Midbrain (tissue), 1 donor: ENCODE measurements at regions not wholly inside any gene's neighbourhood (a gene's known extent, or its start where the extent isn't known, plus 50 kb on each side); places are given as distances from the start of the nearest gene placed in this dataset.
"Not testable (repeated sequence)": the region's sequence is repeated elsewhere in the genome, so short reads cannot be mapped to it uniquely, and the experiment has no call there.

ENCODE experiments used
- DNase-seq: peaks from one replicate; lab custom pipeline; 2025; lab: John Stamatoyannopoulos, UW

DNA sequence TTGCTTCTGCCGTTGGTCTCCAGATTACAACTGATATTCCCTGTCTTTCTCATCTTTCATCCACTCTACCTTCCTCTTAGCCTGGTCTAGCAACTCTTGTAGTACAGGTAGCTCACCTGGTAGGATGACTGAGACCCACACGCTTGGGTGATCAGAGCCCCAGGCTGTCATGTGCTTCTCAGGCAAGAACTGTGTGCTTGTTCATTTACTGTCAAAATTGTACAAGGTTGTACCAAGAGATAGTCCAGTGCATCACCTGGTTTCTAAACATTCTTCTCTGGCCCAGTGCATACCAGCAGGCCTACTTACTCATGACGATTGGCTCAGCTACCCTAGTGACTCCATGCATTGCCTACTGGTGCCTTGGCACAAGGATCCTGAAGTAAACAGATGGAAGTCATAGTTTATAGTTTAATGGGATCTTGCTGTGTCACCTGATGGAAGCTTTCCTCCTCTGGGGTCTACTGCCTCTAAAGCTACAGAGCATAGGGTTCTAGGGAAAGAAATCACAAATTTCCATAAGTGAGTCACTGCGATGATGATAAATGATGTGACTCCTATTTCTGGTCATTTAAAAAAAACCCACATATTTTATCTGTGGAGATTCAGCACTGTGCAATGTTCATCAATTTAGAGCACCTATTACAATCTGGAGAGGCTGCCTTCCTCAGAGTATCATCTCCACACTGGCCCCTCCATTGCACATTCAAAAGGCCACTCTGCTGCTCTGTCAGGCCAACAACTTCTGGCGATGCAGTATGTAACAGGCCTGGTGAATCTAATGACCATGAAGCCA, 481.8 kb upstream of the MEIS1 start:
- DNase-seq = no peak

DNA sequence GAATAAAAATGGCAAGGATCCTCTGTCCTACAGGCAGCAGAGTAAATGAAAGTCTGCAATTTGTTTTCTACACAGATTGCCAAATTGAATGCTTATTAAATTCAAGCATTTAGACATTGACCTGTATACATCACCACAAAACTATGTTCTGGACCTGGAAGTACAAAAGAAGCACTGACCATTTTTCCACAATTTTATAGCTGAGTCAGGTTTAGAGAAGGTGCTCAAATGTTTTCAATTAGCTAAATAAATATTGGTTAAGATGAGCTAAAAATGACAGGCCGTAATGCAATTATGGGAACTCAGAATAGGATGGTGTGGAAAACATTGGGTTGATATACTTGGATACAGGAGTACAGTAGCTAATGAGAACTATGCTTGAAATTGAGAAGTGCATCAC, 490.7 kb upstream of the MEIS1 start:
- no peak for DNase-seq

DNA sequence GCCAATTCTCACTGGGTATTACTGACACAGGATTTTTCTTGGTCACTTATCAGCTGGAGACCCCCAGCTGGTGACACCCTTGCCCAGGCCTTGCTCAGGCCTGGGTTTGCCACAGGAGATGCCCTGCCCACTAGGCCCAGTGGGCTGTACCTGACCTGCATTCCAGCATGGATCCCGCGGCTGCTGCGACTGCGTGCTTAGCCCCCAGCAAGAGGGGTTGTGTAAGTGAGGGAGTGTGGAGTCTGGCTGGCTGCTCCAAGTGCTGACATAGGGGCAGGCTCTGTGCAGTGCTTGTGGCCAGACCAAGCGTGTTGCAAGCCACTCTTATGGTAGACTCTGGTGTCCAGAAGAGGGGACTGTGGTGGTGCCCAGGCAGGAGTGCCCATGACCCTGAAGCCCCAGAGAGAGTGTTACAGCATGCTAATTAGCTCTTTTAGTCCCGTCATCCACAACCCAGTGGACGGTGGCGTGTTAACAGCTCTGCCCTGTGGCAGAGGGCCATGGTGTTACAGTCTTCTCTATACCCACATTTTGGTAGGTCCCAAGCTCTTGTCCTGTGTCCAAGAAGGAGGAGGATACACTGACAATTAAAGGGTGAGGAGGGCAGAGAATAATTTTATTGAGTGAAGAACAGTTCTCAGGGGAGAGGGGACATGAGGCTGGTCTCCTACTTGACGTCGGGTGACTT, 491.7 kb upstream of the MEIS1 start:
- DNase-seq = no peak

DNA sequence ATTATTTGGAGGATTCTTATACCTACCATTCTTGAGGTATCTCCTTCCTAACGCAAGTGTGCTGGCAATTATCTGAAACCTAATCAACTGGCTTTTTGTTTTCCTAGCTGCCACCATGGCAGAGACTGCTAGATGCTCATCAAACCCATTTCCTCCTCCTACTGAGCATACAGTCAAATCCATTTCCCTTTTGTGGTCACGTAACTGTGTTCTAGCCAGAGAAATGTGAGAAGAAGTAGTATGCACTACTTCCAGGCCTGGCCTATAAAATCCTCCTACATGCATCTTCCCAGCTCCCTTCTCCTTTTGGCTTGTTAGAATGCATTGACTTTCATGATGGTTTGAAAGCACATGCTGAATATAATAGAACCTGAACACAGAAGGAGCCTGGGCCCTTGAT, 494.1 kb upstream of the MEIS1 start:
- no peak for DNase-seq

DNA sequence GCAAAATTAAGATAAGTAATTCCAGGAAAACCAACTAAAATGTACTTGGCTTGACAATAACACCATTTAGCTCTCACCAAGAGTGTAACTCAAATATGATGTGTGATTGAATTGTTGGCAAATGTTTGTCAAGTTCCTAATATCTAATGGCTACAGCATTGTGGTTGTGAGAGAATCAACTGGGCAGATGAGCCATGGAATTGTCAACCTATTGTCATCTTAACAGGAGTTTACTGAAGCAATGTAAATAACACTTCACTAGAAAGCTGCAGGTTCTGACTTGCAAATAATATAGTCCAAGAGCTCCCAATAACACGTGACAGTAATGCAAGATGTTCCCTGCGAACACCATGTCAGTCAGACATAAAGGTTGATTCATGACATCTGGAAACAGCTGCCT, 495.2 kb upstream of the MEIS1 start:
- no peak for DNase-seq

DNA sequence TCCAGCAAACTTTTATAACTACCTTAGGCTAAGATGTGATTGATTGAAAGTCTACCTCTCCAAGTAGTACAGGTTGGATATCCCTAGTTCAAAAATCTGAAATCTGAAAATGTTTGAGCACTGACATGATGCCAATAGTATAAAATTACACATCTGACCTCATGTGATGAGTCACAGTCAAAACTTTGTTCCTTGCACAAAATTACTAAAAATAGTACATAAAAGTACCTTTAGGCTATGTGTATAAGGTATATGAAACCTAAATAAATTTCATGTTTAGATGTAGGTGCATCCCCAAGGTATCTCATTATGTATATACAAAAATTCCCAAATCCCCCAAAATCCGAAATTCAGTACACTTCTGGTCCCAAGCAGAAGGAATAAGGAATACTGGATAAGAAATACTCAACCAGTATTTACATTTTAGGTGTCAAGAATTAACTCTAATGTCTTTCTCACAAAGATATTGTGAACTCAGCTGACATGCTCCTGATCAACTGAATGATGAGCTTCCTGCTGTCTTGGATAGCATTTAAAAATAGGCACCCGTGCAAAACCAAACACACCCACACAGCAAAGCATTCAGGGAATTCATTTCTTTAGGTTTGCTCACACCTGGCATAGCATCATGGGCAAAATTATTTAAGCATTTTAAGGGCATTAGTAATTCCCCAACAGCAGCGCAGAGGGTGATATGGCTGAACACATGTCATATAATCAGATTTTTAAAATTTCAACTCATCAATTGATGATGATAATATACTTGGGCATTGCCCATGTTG, 497.4 kb upstream of the MEIS1 start:
- no peak for DNase-seq

DNA sequence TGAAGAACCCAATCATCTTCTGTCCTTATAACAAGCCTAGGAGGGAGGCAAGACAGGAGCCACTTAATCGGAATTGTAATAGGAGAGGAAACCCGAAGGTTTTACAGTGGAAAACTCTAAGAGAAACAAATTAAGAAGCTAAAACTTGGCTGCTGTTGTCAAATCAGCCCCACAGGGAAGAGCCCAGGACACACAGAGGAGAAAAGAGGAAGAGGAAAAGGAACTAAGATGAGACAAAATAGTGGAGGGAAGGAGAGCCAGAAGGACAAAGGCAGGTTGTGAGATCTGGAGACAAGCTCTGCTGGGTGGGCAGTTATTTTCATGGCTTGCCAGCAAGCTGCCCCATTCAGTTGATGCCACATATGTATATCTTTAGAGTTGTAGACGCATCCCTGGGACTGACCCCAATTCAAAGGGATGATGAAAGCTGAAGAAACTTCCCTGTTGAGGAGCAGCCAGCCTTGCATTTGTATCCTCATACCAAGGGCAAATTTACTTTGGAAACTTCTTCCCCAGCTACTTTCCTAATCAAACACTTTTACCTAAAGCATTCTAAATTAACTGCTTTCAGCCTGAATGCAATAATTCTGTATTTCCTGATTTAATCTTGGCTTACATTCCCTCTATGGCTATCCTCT, 499.8 kb upstream of the MEIS1 start:
- DNase-seq = no peak

DNA sequence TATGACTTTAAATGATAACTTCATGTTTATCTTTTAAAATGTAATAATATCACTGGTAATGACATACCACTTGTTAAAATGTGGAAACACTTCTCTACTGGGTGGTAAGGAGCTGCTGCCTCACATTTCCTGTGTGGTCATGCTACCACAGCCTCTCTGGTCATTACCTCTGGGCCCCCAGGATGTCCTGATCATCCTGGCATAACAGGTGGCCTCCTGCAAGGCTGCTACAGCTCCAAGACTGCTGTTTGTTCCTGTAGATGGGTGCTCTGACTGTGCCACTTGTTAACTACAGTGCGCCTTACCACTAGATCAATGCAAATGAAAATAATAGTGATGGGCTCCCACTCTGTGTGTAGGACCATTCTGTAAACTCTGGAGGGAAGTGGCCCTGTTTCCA, 500.2 kb upstream of the SPRED2 start:
- DNase-seq = no peak

DNA sequence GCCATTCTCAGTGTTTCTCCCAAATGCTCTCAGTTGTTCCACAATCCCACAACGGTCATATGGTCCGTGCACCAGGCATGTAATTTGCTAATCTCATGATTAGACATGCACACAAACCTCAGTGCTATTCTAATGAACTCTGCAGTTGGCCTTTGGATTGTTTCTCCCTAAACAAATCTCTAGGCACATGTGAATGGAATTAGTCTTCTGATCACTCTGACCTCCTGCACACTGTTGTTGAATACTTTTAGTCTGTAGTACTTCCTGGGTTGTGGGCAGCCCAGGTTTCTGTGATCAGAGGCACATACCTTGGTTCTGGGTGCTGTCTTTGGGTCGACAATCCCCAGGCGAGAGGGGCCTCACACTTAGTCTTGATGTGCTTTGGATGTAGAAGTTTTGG, 498.7 kb upstream of the SPRED2 start:
- no peak for DNase-seq

DNA sequence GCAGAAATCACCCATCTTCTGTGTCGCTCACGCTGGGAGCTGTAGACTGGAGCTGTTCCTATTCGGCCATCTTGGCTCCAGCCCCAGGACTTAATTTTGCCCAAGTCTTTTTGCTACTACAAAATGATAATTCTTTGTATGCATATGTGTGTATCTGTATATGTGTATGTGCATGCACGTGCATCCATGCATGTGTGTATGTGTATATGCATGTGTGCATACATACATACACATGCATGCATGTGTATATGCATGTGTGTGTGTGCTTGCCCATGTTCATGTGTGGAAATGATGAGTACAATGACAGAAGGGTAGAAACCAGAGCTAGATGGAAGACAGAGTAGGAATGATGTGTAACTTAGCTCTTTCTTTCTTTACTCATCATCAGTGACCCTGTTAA, 497.9 kb upstream of the SPRED2 start:
- no peak for DNase-seq

DNA sequence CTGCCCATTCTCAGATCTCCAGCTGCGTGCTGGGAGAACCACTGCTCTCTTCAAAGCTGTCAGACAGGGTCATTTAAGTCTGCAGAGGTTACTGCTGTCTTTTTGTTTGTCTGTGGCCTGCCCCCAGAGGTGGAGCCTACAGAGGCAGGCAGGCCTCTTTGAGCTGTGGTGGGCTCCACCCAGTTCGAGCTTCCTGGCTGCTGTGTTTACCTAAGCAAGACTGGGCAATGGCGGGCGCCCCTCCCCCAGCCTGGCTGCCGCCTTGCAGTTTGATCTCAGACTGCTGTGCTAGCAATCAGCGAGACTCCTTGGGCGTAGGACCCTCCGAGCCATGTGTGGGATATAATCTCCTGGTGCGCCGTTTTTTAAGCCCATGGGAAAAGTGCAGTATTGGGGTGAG, 497.3 kb upstream of the SPRED2 start:
- DNase-seq = not testable (repeated sequence)

DNA sequence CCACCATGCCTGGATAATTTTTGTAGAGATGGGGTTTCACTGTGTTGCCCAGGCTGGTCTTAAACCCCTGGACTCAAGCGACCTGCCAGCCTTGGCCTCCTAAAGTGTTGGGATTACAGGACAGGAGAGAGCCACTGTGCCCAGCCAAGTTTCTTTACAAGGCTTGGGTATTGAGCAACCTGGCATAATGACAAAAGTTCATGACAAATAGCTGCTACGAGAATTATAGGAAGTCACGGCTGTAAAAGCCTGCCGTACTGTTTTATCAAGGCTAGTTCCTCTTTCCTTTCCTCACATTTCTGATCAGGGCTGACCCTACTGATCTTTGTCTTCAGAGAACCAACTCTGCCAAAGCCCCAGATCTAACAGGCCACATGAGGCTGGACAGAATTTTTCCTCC, 490.4 kb upstream of the SPRED2 start:
- no peak for DNase-seq

DNA sequence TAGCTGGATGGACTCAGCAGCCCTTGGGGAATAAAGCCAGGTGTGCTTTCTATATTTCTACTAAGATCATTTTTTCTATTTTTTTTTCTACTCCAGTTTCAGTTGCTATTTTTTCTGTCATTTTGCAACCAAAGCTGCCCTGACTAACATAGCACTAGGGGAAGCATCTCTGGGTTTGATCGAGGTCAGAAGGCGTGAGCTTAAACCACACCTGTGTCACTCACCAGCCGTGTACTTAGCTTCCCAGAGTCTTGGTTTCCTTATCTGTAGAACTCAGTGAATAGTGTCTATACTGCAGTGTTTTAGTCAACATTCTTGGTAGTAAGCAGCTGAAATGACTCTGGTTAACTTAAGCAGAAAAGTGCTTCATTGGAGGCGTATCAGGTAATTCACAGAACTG, 489.6 kb upstream of the SPRED2 start:
- no peak for DNase-seq

DNA sequence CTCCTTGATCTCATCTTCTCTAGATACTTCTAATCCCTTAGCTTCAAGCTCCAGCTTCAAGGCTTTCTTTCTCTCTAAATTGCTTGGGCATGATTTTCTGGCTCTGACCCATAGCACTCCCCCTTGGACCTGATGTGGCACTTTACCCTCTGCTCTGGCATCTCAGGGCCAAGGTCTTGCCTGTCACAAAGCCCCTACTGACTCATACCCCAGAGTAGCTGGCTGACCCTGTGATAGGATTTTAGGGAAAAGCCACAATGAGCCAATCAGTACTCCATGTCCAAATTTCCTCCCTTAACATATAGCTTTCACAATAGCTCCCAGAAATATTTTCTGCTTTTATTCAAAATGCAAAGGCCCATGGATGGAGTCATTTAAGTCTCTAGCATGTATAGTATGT, 488.7 kb upstream of the SPRED2 start:
- DNase-seq = no peak

DNA sequence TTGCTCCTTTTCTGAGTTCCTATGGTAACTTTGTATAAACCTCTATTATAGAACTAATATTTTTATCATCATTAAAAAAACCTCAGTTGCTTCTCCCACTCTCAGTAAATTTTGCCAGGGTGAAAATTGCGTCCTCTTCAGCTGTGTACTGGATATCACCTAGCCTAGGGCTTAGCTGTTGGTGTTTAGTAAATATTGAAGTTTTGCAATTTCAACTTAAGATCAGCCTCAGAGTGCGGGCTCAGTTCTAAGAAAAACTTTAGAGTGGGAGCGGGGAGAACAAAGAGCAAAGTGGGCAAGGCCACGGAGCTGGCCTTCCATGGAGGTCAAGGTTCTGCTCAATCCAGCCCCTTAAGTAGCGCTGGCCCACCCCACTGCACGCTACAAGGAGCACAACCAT, 488.3 kb upstream of the SPRED2 start:
- DNase-seq = no peak

DNA sequence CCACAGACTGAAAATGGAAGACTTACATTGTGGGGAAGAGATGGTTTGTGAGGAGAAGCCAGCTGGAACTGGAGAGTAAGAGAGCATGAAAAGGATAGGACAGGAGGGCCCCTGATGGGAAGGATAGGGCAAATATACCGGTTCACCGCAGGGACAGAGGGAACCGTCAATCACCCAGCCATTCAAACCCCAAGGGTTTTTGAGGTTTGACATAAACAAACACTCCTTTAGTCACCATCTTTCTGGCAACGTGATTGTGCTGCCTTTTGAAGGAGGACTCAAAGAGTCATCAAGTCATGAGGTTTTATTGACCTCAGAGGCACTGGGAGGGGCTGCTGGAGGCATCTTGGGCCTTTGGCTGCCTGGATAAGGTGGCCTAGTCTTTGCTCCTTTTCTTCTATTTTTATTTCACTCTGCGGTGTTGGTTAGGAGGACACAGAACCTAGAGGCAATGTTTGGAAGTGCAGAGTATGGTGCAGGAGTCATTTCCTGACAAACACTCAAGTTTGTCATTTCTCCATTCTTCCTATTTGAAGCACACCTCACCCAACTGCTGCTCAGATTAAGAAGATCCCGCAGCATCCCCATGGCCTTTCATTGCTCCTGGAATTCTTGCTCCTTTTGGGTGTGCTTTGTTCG, 487.3 kb upstream of the SPRED2 start:
- DNase-seq = no peak

DNA sequence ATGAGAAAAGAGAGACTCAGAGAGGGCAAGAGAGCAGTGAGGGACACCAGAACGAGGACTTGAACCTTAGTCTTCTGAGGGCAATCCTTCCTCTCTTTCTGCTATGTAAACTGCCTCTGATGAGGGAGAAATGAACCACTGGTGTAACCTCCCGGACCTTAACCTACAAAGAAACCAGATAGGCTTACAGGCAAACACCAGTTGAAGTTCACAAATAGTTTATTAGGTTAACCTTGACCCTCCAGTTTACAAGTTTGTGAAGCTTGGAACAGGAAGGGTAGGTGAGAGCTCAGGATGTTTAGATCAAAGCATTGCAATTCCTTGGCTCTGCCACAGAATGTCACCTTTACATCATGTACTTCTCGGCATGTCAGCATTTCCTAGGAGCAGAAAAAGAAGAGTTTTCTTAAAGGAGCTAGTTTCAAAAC, 486.4 kb upstream of the SPRED2 start:
- DNase-seq = no peak

DNA sequence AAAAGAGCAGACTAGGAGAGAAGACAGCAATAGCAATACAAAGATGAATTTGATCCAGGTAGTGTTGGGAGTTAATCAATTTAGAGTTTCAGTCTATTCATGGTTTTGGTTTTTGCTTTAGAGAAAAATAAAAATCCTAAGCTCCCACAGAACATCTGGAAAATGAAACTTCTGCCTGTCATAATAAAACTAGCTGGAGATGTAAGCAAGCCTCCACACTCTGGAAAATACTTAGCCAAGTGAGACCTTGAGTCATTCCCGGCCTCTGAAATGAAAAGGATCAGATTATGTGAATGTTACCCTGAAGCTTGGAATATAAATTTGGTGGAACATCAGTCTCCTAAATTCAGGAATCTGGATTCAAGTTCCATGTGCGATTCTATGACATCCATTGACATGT, 485.6 kb upstream of the SPRED2 start:
- no peak for DNase-seq

DNA sequence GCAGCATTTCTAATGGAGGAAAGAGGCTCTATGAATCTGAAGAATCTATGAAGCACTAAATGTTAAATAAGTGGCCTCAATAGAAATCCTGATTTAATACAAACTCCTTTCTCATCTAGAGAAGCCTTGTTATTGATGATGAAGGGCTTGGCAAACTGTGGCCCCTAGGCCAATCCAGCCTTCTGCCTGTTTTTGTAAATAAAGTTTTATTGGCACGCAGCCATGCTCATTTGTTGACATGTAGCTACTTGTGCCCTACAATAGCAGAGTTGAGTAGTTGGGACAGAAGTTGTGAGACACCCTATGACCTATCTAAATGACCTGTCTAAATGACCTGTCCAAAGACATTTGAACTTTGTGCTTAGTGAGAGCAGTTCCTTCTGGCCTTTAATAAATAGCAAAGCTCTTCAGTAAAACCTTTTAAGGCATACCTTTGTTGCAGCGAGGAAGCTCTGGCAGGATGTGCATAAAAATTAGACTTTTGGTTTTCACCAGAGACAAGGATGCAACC, 484.4 kb upstream of the SPRED2 start:
- DNase-seq = no peak

DNA sequence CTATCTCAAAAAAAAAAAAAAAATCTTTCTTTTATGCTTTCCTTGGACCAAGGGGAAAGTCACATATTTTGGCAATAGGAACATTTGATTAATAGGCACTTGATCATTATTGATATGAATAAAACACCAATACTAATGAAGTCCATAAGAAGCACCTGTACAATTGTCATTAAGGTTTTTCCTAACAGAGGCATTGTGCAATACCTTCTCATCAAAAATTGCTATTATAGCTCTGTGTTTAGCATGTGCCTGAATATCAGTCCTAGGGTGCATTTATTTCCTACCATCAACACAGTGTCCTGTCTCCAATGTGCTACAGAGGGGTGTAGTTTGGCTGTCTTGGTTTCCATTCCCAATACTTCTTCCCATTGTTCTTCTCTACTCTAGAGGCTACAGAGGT, 483.8 kb upstream of the SPRED2 start:
- no peak for DNase-seq

DNA sequence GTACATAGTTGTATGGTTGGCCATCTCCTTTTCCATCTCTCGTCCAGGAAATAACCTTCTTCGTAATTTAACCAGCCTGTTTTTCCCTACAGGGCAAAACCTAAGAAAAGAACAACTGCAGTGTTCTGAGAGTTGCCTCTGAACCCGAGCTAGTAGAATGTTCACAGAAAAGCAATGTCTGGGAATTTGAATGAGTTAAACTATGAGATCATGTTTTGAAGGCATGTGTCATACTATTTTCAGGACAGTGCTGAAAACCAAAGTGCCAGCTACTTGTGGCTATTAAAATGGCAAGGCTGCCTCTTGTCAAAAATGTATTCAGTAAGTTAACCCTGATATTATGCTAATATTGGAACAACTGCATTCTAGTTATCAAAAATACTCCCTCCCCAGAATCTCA, 482.9 kb upstream of the SPRED2 start:
- DNase-seq = no peak
